GM19043 (cell line): ENCODE measurements at regions not wholly inside any gene's neighbourhood (a gene's known extent, or its start where the extent isn't known, plus 50 kb on each side); places are given as distances from the start of the nearest gene placed in this dataset.

Experiments
- ATAC-seq: cut with Tn5 transposase; IDR thresholded peaks from one replicate; pipeline ENCODE4 v1.9.1; 2021; ENCODE audit warnings: low read depth; ENCODE audit not compliant: unreplicated experiment

- no peak for ATAC-seq
Observed at GRCh38 chr17:71395901-71396300, 724.9 kb upstream of the SOX9 start.

GRCh38 chr17:71396711-71397110 is 724.1 kb upstream of the SOX9 start:
- no peak for ATAC-seq

GRCh38 chr17:71398025-71398424 is 722.8 kb upstream of the SOX9 start:
- no peak for ATAC-seq

GRCh38 chr17:71398800-71399219 is 722.0 kb upstream of the SOX9 start:
- no peak for ATAC-seq

GRCh38 chr17:71399221-71399620 is 721.6 kb upstream of the SOX9 start:
- ATAC-seq = no peak

- no peak for ATAC-seq
Observed at GRCh38 chr17:71399649-71400048, 721.2 kb upstream of the SOX9 start.

- no peak for ATAC-seq
Observed at GRCh38 chr17:71402007-71402406, 718.8 kb upstream of the SOX9 start.

- ATAC-seq = no peak
Observed at GRCh38 chr17:71402661-71403141, 718.1 kb upstream of the SOX9 start.

- ATAC-seq = no peak
Observed at GRCh38 chr17:71405101-71405500, 715.7 kb upstream of the SOX9 start.

GRCh38 chr17:71407981-71408380 is 712.8 kb upstream of the SOX9 start:
- no peak for ATAC-seq

GRCh38 chr17:71409137-71409536 is 711.7 kb upstream of the SOX9 start:
- no peak for ATAC-seq

GRCh38 chr17:71409712-71410111 is 711.1 kb upstream of the SOX9 start:
- ATAC-seq = no peak

GRCh38 chr17:71412803-71413202 is 708.0 kb upstream of the SOX9 start:
- ATAC-seq = no peak

GRCh38 chr17:71413935-71414334 is 706.9 kb upstream of the SOX9 start:
- ATAC-seq = no peak

GRCh38 chr17:71417142-71417541 is 703.7 kb upstream of the SOX9 start:
- ATAC-seq = no peak

- no peak for ATAC-seq
Observed at GRCh38 chr17:71422968-71423367, 697.9 kb upstream of the SOX9 start.

GRCh38 chr17:71423871-71424546 is 696.8 kb upstream of the SOX9 start:
- ATAC-seq = no peak

- no peak for ATAC-seq
Observed at GRCh38 chr17:71427801-71428200, 693.0 kb upstream of the SOX9 start.

GRCh38 chr17:71428897-71429296 is 691.9 kb upstream of the SOX9 start:
- ATAC-seq = no peak

GRCh38 chr17:71430281-71430680 is 690.5 kb upstream of the SOX9 start:
- ATAC-seq = no peak

- ATAC-seq = no peak
Observed at GRCh38 chr17:71431146-71431545, 689.7 kb upstream of the SOX9 start.

GRCh38 chr17:71432378-71433315 is 688.2 kb upstream of the SOX9 start:
- ATAC-seq = no peak
